GM20000 (cell line): ENCODE measurements at regions not wholly inside any gene's neighbourhood (a gene's known extent, or its start where the extent isn't known, plus 50 kb on each side); places are given as distances from the start of the nearest gene placed in this dataset.

Experiments
- DNase-seq: peaks from one replicate; pipeline ENCODE4 v3.0.0; 2012; ENCODE audit warnings: low spot score
- CTCF ChIP-seq: IDR thresholded peaks from 2 replicates; pipeline ENCODE4 v1.5.1; 2012; ENCODE audit warnings: mild to moderate bottlenecking, control low read depth; ENCODE audit errors: extremely low read depth, missing control alignments

- no peak for DNase-seq
- TF ChIP-seq CTCF = no peak
Observed at GRCh38 chr6:109315341-109316110, 66.7 kb downstream of the CD164 start.

- TF ChIP-seq CTCF = no peak
- no peak for DNase-seq
Observed at GRCh38 chr6:109314313-109314712, 68.0 kb downstream of the CD164 start.

GRCh38 chr6:109313139-109313538 lies 69.1 kb downstream of the CD164 start:
- no peak for DNase-seq
- no peak for TF ChIP-seq CTCF

GRCh38 chr6:109311471-109311870 lies 70.8 kb downstream of the CD164 start:
- no peak for TF ChIP-seq CTCF
- DNase-seq = no peak

- TF ChIP-seq CTCF = peak; percentile 3
- DNase-seq = no peak
Observed at GRCh38 chr6:109309917-109310316, 72.3 kb downstream of the CD164 start.

- TF ChIP-seq CTCF = no peak
- DNase-seq = no peak
Observed at GRCh38 chr6:109308018-109308492, 74.2 kb downstream of the CD164 start.

- no peak for DNase-seq
- no peak for TF ChIP-seq CTCF
Observed at GRCh38 chr6:109306733-109307132, 75.5 kb downstream of the CD164 start.
